Large intestine (tissue), 3 donors: ENCODE measurements at regions not wholly inside any gene's neighbourhood (a gene's known extent, or its start where the extent isn't known, plus 50 kb on each side); places are given as distances from the start of the nearest gene placed in this dataset.

Source experiments
- DNase-seq, 2 donors: peaks; one replicate each; pipeline versions ENCODE4 v3.0.0 to v3.0.0-alpha.2; 2013
- H3K27ac ChIP-seq: one replicate; pipeline ENCODE4 v1.5.1; 2013; ENCODE audit warnings: low read length
- H3K27me3 ChIP-seq: 2 replicates; pipeline ENCODE4 v1.6.1; 2013; ENCODE audit warnings: low read length; ENCODE audit not compliant: control insufficient read depth, insufficient read depth
- H3K36me3 ChIP-seq: 2 replicates; pipeline ENCODE4 v1.6.1; 2013; ENCODE audit warnings: low read length; ENCODE audit not compliant: control insufficient read depth, insufficient read depth
- H3K4me1 ChIP-seq: one replicate; pipeline ENCODE4 v1.6.1; 2013; ENCODE audit warnings: low read length; ENCODE audit not compliant: control insufficient read depth, insufficient read depth
- H3K4me3 ChIP-seq: one replicate; pipeline ENCODE4 v1.5.1; 2013; ENCODE audit warnings: low read length
- H3K9me3 ChIP-seq: one replicate; pipeline ENCODE4 v1.6.1; 2013; ENCODE audit warnings: mild to moderate bottlenecking, low read depth, low read length, moderate library complexity; ENCODE audit not compliant: control insufficient read depth
- WGBS: methylation state at CpG from one replicate; pipeline ENCODE4 v1.1.5; 2013; ENCODE audit warnings: low lambda C conversion rate; ENCODE audit not compliant: insufficient coverage; 5-methylcytosine and 5-hydroxymethylcytosine counted together

DNA sequence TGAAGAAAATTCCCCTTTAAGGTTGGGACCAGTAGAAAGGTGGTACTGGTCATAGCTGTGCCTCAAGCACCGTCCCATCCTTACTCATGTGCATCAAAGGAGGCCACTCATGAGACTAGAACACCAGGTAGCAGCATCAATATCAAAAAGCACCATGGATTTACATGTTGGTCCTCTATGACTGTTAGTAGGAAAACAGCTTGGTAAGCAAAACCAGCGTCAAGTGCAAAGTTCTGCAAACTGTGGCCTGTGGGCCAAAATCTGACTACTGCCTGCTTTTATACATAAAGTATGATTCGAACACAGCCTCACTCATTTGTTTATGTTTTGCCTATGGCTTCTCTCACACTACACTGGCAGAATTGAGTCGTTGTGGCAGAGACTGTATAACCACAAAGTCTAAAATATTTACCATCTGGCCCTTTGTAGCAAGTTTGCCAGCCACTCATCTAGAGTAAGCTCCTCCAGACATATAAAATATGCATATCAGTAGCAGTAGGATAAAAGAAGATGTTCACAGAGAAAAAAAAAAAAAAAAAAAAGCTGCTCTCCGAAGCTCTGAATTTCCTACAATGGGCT lies 119.7 kb upstream of the CTNNA2 start:
- WGBS: no CpG with 5 or more reads among the region's 5 CpGs
- no peaks in the 10 kb centered on the region for H3K9me3 ChIP-seq
- no peaks in the 10 kb centered on the region for H3K4me1 ChIP-seq
- DNase-seq: no peak
- H3K27ac ChIP-seq: no peak overlapping the region
- H3K36me3 ChIP-seq: no peaks in the 10 kb centered on the region
- H3K27me3 ChIP-seq: no peaks in the 10 kb centered on the region
- H3K4me3 ChIP-seq: no peak overlapping the region

DNA sequence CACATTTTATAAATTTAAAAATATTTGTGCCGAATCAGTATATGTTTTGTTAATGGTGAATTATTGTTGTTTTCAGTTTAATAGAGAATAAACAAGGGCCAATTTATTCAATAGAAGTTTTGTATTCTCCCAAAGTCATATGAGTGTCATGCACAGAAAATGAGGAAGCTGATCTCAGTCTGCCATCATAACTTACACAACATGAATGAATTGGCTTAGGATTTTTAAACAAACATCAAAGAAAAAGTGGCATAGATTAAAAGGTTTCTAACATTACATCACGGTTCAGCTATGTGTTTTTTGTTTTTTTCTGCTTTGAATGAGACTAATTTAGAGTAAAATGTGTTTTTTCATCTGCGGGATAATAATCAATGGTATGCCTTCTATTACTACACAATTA lies 123.4 kb upstream of the CTNNA2 start:
- Histone ChIP-seq H3K4me3 (no peak overlapping the region), H3K9me3 (no peaks in the 10 kb centered on the region), H3K4me1 (no peaks in the 10 kb centered on the region), H3K36me3 (no peaks in the 10 kb centered on the region), H3K27ac (no peak overlapping the region), H3K27me3 (no peaks in the 10 kb centered on the region)
- 86% methylated on average over 2 of the region's 3 CpGs for WGBS
- DNase-seq: no peak

DNA sequence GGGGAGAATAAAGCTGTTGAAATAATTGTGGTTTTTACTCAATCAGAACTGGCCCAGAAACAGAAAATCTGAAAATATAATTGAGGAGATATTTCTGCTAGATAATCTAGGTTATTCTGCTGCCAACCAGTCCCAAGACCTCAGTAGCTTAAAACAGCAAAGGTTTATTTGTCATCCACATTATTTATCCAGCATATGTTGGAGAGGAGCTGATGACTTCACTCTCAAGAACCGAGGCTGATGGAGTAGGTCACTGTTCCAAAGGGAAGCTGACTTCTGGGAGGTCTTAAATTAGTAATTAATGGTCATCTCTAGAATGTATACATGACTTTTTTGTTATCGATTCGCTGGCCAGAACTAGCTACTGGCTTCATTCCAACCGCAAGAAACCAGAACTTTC lies 124.8 kb upstream of the CTNNA2 start:
- Histone ChIP-seq H3K36me3 (no peaks in the 10 kb centered on the region), H3K9me3 (no peaks in the 10 kb centered on the region), H3K27me3 (no peaks in the 10 kb centered on the region), H3K4me1 (no peaks in the 10 kb centered on the region), H3K27ac (no peak overlapping the region), H3K4me3 (no peak overlapping the region)
- WGBS: 100% methylated on average over 1 of the region's 4 CpGs
- no peak for DNase-seq

DNA sequence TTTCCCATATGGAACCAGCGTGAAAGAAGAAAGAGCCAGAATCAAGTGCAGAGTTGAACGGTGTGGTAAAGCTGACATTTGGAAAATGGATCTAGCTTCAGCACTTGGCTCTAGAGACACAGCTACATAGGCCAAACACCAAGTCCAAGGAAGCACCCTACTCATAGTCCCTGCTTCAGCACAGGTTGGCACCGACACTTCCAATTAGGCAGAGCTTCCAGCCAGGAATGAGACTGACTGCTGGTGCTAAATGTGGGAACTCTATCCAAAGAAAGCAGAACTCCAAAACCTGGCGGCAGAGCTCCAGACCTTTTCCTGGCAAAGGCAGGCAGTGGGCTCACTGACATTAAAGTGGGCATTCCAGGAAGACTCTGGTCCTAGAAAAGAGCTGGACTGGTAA lies 125.4 kb upstream of the CTNNA2 start:
- Histone ChIP-seq H3K4me3 (no peak overlapping the region), H3K27ac (no peak overlapping the region), H3K4me1 (no peaks in the 10 kb centered on the region), H3K9me3 (no peaks in the 10 kb centered on the region), H3K27me3 (no peaks in the 10 kb centered on the region), H3K36me3 (no peaks in the 10 kb centered on the region)
- no CpG with 5 or more reads among the region's 4 CpGs for WGBS
- DNase-seq: no peak

DNA sequence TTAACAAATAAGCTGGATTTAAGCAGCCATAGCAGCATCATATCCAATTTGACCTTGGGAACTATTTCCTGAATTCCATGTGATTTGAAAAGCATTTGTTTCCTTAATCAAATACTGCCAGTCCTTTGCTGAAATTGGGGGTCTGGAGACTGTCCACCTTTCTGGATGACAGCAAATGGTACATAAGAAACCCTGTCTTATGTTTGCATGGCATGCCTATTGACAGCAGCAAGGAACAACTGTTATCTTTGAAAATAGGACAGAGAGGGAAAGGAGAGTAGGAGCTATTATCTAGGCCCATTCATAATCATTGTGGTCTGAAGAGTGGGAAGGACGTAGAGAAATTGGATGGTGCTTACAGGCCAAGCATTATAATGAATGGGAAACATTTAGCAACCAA lies 129.2 kb upstream of the CTNNA2 start:
- no peaks in the 10 kb centered on the region for H3K36me3 ChIP-seq
- no peaks in the 10 kb centered on the region for H3K27me3 ChIP-seq
- H3K9me3 ChIP-seq: no peaks in the 10 kb centered on the region
- no peaks in the 10 kb centered on the region for H3K4me1 ChIP-seq
- no peak for DNase-seq
- no peak overlapping the region for H3K4me3 ChIP-seq
- H3K27ac ChIP-seq: no peak overlapping the region
- WGBS: no CpG with 5 or more reads among the region's 1 CpG

DNA sequence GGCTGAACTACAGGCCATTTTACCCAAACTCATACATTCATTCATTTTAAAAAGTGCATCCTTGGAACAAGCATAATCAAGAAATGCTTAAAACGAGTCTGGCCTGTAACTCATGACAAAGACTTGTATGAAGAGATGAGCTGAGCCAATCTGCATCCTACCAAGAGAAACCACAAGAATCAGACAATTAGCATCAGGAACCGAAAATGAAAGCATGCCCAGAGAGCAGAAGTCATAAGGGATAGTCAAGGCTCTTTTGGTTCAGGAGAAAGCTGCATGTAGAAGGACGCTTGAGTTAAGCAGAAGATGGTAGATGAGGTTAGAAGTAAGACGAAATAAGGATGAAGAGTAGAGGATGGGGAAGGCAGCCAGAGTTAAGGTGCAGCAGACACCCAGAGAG lies 137.0 kb upstream of the CTNNA2 start:
- H3K27ac ChIP-seq: no peak overlapping the region
- H3K4me1 ChIP-seq: no peaks in the 10 kb centered on the region
- H3K4me3 ChIP-seq: no peak overlapping the region
- no peaks in the 10 kb centered on the region for H3K27me3 ChIP-seq
- no peak for DNase-seq
- no peaks in the 10 kb centered on the region for H3K9me3 ChIP-seq
- H3K36me3 ChIP-seq: no peaks in the 10 kb centered on the region
- 90% methylated on average over 3 of the region's 4 CpGs for WGBS

DNA sequence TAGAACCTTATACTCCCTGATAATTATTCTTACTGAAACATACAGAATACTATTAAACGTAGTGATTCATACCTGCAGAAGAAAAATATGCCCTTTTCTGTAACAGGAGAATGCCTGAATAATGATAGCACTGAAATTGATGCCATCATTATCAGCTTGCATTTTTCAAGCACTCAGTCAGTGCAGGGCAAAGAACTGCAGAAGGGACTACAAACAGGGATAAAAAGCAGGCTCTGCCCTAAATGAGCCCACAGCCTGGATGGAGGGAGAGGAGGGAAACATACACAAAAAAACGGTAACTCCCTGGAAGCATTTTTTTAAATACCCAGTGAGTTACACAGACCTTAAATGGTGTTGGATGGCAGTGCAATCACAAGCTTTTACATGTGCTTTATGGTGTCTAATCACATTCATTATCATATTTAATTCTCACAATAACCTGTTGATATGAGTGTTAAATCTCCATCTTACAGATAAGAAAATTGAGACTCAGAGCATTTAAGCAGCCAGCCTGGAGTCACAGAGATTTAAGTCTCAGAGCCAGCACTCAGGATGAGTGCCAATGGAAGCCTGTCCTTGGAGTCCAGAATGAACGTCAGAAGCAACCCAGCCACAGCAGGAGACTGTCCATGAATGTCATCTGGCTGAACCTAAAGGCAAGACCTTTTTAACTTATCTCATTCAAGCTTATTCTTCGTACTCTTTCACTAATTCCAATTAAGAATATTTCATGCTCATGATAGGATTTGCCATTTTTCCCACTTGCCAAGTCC lies 139.3 kb upstream of the CTNNA2 start:
- Histone ChIP-seq H3K4me3 (no peak overlapping the region), H3K27me3 (no peaks in the 10 kb centered on the region), H3K9me3 (no peaks in the 10 kb centered on the region), H3K27ac (no peak overlapping the region), H3K36me3 (no peaks in the 10 kb centered on the region), H3K4me1 (no peaks in the 10 kb centered on the region)
- 42% methylated on average over 2 of the region's 4 CpGs for WGBS
- DNase-seq: no peak

DNA sequence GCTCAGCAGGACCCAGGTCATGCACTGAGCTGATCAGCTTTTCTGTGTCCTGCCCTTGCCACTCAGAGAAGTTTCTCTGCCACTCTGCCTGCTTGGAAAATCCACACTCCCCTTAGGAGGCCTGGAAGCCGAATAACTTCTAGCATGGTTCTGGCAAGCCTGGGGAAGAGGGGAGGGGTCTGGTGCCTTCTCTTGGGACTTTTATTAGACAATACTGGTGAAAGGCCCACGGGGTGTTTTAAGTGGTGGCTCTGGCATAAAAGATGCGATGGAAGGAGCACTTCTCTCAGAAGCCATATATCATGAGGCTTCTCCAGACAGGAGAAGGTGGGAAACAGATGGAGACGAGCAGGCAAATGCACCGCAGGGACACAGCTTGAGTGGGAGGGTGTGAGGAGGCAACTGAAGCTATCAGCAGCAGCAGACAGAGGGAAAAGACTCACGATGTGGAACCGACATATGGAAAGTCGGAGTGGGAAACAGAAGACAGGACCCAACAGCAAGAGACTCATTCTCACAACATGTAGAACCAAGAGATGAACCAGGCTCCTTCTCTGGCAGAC lies 141.8 kb upstream of the CTNNA2 start:
- DNase-seq: no peak
- Histone ChIP-seq H3K4me3 (no peak overlapping the region), H3K27ac (no peak overlapping the region), H3K27me3 (no peaks in the 10 kb centered on the region), H3K4me1 (no peaks in the 10 kb centered on the region), H3K9me3 (no peaks in the 10 kb centered on the region), H3K36me3 (no peaks in the 10 kb centered on the region)
- no CpG with 5 or more reads among the region's 8 CpGs for WGBS

DNA sequence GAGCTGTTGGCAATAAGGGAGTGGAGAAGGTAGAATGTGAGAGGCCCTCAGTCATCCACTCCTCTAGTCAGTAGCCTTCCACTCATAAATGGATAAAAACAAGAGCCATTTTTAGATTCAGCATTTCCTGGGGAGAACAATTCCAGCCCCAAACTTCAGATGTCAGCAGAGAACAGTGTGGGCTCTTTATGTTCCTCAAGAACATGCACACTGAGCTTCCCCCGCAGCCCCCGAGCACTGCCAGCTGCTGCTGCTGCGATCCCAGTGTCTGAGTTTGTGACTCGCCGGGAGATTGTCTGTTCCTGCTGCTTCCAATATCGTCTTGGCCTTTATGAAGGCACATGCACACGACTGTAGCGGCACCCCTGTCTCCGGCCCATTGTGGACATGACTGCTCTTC lies 143.7 kb upstream of the CTNNA2 start:
- no peaks in the 10 kb centered on the region for H3K4me1 ChIP-seq
- H3K27ac ChIP-seq: no peak overlapping the region
- DNase-seq: no peak
- WGBS: no CpG with 5 or more reads among the region's 9 CpGs
- H3K4me3 ChIP-seq: no peak overlapping the region
- no peaks in the 10 kb centered on the region for H3K36me3 ChIP-seq
- H3K27me3 ChIP-seq: no peaks in the 10 kb centered on the region
- no peaks in the 10 kb centered on the region for H3K9me3 ChIP-seq

DNA sequence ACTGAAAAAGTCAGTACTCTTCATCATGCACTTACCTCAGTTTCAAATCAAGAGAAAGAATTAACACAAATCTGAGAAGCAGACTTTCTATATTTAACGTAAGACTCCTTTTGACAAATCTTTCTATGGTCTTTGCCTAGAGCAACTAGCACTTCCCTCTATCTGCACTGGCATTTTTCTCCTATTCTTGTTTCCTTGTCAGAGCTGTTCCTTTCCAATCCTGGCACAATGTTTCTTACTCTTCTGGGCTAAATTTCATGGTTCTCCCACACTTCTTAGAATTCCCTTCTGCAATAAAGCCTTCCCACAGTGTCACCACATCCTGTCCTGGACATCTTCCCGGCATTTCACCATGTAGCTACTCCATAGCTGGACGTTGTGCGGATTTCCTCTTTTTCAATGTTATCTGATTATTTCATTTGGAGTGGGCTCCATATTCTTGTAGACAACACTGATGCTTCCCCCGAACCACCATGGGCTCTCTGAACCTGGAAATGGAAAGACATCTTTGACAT lies 144.7 kb upstream of the CTNNA2 start:
- no CpG with 5 or more reads among the region's 5 CpGs for WGBS
- Histone ChIP-seq H3K27ac (no peak overlapping the region), H3K36me3 (no peaks in the 10 kb centered on the region), H3K4me1 (no peaks in the 10 kb centered on the region), H3K4me3 (no peak overlapping the region), H3K27me3 (no peaks in the 10 kb centered on the region), H3K9me3 (no peaks in the 10 kb centered on the region)
- DNase-seq: no peak
